ENCODE measurements at regions not wholly inside any gene's neighbourhood (a gene's known extent, or its start where the extent isn't known, plus 50 kb on each side); places are given as distances from the start of the nearest gene placed in this dataset.

GRCh38 chr5:17817990-17818389, 183.7 kb downstream of the TAF11L14 start:
- no peaks in the 10 kb centered on the region for H3F3A ChIP-seq (replicated peaks; ENCODE audit: low read depth)
- no peak overlapping the region for H2AFZ ChIP-seq
- no peaks in the 10 kb centered on the region for H3K9me2 ChIP-seq (ENCODE audit: insufficient read depth)
- H3K36me3 ChIP-seq (ENCODE audit: insufficient read depth): no peaks in the 10 kb centered on the region
- TF ChIP-seq ETS1 (IDR thresholded peaks at IDR 0.05) (no peak), JUNB (IDR thresholded peaks at IDR 0.05; ENCODE audit: unreplicated experiment) (no peak), CTCF (conservative IDR thresholded peaks at IDR 0.05; ENCODE audit: low read depth in 2 of 2) (no peak), REST (IDR thresholded peaks at IDR 0.05; ENCODE audit: unreplicated experiment) (no peak)
- TF ChIP-seq, protein P1, sequence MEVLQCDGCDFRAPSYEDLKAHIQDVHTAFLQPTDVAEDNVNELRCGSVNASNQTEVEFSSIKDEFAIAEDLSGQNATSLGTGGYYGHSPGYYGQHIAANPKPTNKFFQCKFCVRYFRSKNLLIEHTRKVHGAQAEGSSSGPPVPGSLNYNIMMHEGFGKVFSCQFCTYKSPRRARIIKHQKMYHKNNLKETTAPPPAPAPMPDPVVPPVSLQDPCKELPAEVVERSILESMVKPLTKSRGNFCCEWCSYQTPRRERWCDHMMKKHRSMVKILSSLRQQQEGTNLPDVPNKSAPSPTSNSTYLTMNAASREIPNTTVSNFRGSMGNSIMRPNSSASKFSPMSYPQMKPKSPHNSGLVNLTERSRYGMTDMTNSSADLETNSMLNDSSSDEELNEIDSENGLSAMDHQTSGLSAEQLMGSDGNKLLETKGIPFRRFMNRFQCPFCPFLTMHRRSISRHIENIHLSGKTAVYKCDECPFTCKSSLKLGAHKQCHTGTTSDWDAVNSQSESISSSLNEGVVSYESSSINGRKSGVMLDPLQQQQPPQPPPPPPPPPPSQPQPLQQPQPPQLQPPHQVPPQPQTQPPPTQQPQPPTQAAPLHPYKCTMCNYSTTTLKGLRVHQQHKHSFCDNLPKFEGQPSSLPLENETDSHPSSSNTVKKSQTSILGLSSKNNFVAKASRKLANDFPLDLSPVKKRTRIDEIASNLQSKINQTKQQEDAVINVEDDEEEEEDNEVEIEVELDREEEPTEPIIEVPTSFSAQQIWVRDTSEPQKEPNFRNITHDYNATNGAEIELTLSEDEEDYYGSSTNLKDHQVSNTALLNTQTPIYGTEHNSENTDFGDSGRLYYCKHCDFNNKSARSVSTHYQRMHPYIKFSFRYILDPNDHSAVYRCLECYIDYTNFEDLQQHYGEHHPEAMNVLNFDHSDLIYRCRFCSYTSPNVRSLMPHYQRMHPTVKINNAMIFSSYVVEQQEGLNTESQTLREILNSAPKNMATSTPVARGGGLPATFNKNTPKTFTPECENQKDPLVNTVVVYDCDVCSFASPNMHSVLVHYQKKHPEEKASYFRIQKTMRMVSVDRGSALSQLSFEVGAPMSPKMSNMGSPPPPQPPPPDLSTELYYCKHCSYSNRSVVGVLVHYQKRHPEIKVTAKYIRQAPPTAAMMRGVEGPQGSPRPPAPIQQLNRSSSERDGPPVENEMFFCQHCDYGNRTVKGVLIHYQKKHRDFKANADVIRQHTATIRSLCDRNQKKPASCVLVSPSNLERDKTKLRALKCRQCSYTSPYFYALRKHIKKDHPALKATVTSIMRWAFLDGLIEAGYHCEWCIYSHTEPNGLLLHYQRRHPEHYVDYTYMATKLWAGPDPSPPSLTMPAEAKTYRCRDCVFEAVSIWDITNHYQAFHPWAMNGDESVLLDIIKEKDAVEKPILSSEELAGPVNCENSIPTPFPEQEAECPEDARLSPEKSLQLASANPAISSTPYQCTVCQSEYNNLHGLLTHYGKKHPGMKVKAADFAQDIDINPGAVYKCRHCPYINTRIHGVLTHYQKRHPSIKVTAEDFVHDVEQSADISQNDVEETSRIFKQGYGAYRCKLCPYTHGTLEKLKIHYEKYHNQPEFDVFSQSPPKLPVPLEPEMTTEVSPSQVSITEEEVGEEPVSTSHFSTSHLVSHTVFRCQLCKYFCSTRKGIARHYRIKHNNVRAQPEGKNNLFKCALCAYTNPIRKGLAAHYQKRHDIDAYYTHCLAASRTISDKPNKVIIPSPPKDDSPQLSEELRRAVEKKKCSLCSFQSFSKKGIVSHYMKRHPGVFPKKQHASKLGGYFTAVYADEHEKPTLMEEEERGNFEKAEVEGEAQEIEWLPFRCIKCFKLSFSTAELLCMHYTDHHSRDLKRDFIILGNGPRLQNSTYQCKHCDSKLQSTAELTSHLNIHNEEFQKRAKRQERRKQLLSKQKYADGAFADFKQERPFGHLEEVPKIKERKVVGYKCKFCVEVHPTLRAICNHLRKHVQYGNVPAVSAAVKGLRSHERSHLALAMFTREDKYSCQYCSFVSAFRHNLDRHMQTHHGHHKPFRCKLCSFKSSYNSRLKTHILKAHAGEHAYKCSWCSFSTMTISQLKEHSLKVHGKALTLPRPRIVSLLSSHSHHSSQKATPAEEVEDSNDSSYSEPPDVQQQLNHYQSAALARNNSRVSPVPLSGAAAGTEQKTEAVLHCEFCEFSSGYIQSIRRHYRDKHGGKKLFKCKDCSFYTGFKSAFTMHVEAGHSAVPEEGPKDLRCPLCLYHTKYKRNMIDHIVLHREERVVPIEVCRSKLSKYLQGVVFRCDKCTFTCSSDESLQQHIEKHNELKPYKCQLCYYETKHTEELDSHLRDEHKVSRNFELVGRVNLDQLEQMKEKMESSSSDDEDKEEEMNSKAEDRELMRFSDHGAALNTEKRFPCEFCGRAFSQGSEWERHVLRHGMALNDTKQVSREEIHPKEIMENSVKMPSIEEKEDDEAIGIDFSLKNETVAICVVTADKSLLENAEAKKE (CRISPR knock-in tag; IDR thresholded peaks at IDR 0.05): no peak
- no peaks in the 10 kb centered on the region for H3K27me3 ChIP-seq (ENCODE audit: insufficient read depth)
- H3K4me2 ChIP-seq: no peak overlapping the region
- ATAC-seq: no peak
- Mint-ChIP-seq H3K9me3 (no peaks in the 10 kb centered on the region), H3K27ac (no peak overlapping the region), H3K27me3 (ENCODE audit: insufficient read depth, low read depth, poor library complexity) (peaks cover 3% of the 10 kb centered on the region), H3K4me3 (no peak overlapping the region), H3K36me3 (ENCODE audit: low read depth) (no peaks in the 10 kb centered on the region), H3K4me1 (no peaks in the 10 kb centered on the region)
- H4K20me1 ChIP-seq (replicated peaks; ENCODE audit: insufficient read depth): no peaks in the 10 kb centered on the region
- no peak overlapping the region for H3K27ac ChIP-seq (ENCODE audit: low read depth)
- no peak for DNase-seq (ENCODE audit: low spot score)
- no peak overlapping the region for H3K4me3 ChIP-seq
- no peaks in the 10 kb centered on the region for H3K4me1 ChIP-seq (ENCODE audit: insufficient read depth)
- H3K79me2 ChIP-seq (replicated peaks; ENCODE audit: insufficient read depth): no peaks in the 10 kb centered on the region
